Endothelial cell of umbilical vein (primary cell): ENCODE measurements at regions not wholly inside any gene's neighbourhood (a gene's known extent, or its start where the extent isn't known, plus 50 kb on each side); places are given as distances from the start of the nearest gene placed in this dataset.

Experiments used
- BruUV-seq: library from RNA; stranded (reverse); fragments of 400-500 nt; replicated peaks from 2 replicates; lab custom pipeline; 2021; lab: Mats Ljungman, UMichigan
- CTCF ChIA-PET: fragments of 300-600, 350-600 bp; sonication (Branson Sonifier 250); formaldehyde crosslinking; loops from one replicate; lab custom pipeline; 2021; ENCODE audit warnings: antibody characterized with exemption, inconsistent platforms; lab: Charles Lee
- POLR2A ChIA-PET: fragments of 300-600, 350-600 bp; sonication (Branson Sonifier 250); formaldehyde crosslinking; loops from one replicate; lab custom pipeline; 2021; ENCODE audit warnings: antibody characterized with exemption, inconsistent platforms; lab: Charles Lee
- DNase-seq: peaks from one replicate; pipeline ENCODE4 v3.0.0-alpha.2; 2011; ENCODE audit warnings: low read depth, low spot score
- FAIRE-seq: peaks from 2 replicates; lab custom pipeline; 2011; peaks lifted over from hg19 to GRCh38; lab: Jason Lieb, UNC
- H2AFZ ChIP-seq: 2 replicates; pipeline ENCODE4 v1.6.0; 2012; ENCODE audit warnings: low read depth, low read length, control low read depth, inconsistent platforms
- H3K27ac ChIP-seq: 2 replicates; pipeline ENCODE4 v1.5.1; 2011; ENCODE audit warnings: low read depth, mild to moderate bottlenecking, control low read depth, low read length, moderate library complexity; ENCODE audit not compliant: insufficient read depth
- H3K27me3 ChIP-seq, 2 experiments: 2 replicates each; pipeline versions ENCODE4 v1.6.0 to v1.6.1; 2011; ENCODE audit warnings: low read length in 2 of 2, mixed read lengths in 1 of 2; ENCODE audit not compliant: control insufficient read depth in 2 of 2, insufficient read depth in 2 of 2
- H3K36me3 ChIP-seq, 2 experiments: 2 replicates in 1 of 2; 3 replicates in 1 of 2; pipeline ENCODE4 v1.5.1; 2011; ENCODE audit warnings: low read length in 2 of 2, mild to moderate bottlenecking in 1 of 2, moderate library complexity in 1 of 2; ENCODE audit not compliant: control insufficient read depth in 2 of 2, insufficient read depth in 2 of 2; ENCODE audit errors: extremely low read depth in 1 of 2
- H3K4me1 ChIP-seq: 3 replicates; pipeline ENCODE4 v1.5.1; 2011; ENCODE audit warnings: mild to moderate bottlenecking, low read length; ENCODE audit not compliant: control insufficient read depth, insufficient read depth; ENCODE audit errors: extremely low read depth
- H3K4me2 ChIP-seq: 2 replicates; pipeline ENCODE4 v1.6.1; 2011; ENCODE audit warnings: low read length, control low read depth, mixed read lengths; ENCODE audit not compliant: insufficient read depth
- H3K4me3 ChIP-seq, 3 experiments: fragments of 200-600 bp in 1 of 3; sonication (generic), shearing (Covaris generic) in 1 of 3; replicated peaks in 1 of 3; 2 replicates each; pipeline ENCODE4 v1.5.1; 2011 to 2016; ENCODE audit warnings: control low read depth in 3 of 3, low read length in 3 of 3, mild to moderate bottlenecking in 2 of 3, inconsistent platforms in 1 of 3, low read depth in 1 of 3, moderate library complexity in 1 of 3; ENCODE audit not compliant: insufficient read depth in 1 of 3
- H3K79me2 ChIP-seq: 2 replicates; pipeline ENCODE4 v1.6.0; 2012; ENCODE audit warnings: low read length, inconsistent platforms; ENCODE audit not compliant: control insufficient read depth, insufficient read depth
- H3K9ac ChIP-seq: replicated peaks from 2 replicates; pipeline ENCODE3; 2011; ENCODE audit warnings: low read length, control low read depth; ENCODE audit not compliant: insufficient read depth; ENCODE audit errors: extremely low read depth
- H3K9me1 ChIP-seq: replicated peaks from 3 replicates; pipeline ENCODE4 v1.6.0; 2011; ENCODE audit warnings: mild to moderate bottlenecking, low read length; ENCODE audit not compliant: control insufficient read depth, insufficient read depth; ENCODE audit errors: extremely low read depth
- H3K9me3 ChIP-seq: replicated peaks from 2 replicates; pipeline ENCODE4 v1.5.1; 2012; ENCODE audit warnings: low read length, inconsistent platforms; ENCODE audit not compliant: control insufficient read depth, insufficient read depth
- H4K20me1 ChIP-seq: replicated peaks from 2 replicates; pipeline ENCODE3; 2011; ENCODE audit warnings: mild to moderate bottlenecking, low read length; ENCODE audit not compliant: control insufficient read depth, insufficient read depth; ENCODE audit errors: extremely low read depth
- EZH2 ChIP-seq: IDR thresholded peaks from 2 replicates; pipeline ENCODE4 v1.6.1; 2012; ENCODE audit warnings: borderline replicate concordance, low read depth, mild to moderate bottlenecking, moderate library complexity, low read length, inconsistent platforms; ENCODE audit not compliant: severe bottlenecking
- FOS ChIP-seq: IDR thresholded peaks from 2 replicates; pipeline ENCODE4 v1.6.1; 2011; ENCODE audit warnings: mild to moderate bottlenecking, low read length, moderate library complexity, borderline replicate concordance; ENCODE audit not compliant: insufficient read depth
- GATA2 ChIP-seq: IDR thresholded peaks from 2 replicates; pipeline ENCODE4 v1.7.0; 2011; ENCODE audit warnings: low read depth, mild to moderate bottlenecking, moderate library complexity, mixed read lengths, low read length; ENCODE audit not compliant: insufficient read length, insufficient read depth
- JUN ChIP-seq: IDR thresholded peaks from 2 replicates; pipeline ENCODE4 v1.6.1; 2011; ENCODE audit warnings: borderline replicate concordance, low read depth; ENCODE audit not compliant: insufficient read length, insufficient read depth
- MYC ChIP-seq: IDR thresholded peaks from one replicate; pipeline ENCODE4 v1.6.1; 2011; ENCODE audit warnings: mild to moderate bottlenecking, low read depth, low read length
- POLR2A ChIP-seq: IDR thresholded peaks from 2 replicates; pipeline ENCODE4 v1.6.1; 2012; ENCODE audit warnings: low read depth, mild to moderate bottlenecking, control low read depth, low read length
- POLR2AphosphoS5 ChIP-seq: IDR thresholded peaks from 2 replicates; pipeline ENCODE4 v1.6.1; 2012; ENCODE audit warnings: low read depth, mild to moderate bottlenecking, control low read depth, low read length, moderate library complexity; ENCODE audit not compliant: insufficient read depth
- dilution Hi-C: fragments of 300-500 bp; cut with MboI; formaldehyde crosslinking; loops from one replicate; pipeline ENCODE4 v1.15.0; 2019; ENCODE audit warnings: low sequenced_read_pairs; ENCODE audit not compliant: extremely low pct_ligation_motif_present
- intact Hi-C: fragments of 100-400 bp; cut with micrococcal nuclease; formaldehyde crosslinking; loops from one replicate; pipeline ENCODE4 v1.10.0; 2022
- TF ChIP-seq, protein P1 (sequence below): IDR thresholded peaks from 2 replicates; pipeline ENCODE4 v1.6.1; 2011; ENCODE audit not compliant: insufficient read depth, insufficient read length
- TF ChIP-seq, protein P2 (sequence below), 2 donors: IDR thresholded peaks; 1 replicate in 1 of 2; 2 replicates in 1 of 2; pipeline ENCODE4 v1.5.1; 2011; ENCODE audit warnings: low read length in 2 of 2, mild to moderate bottlenecking in 2 of 2, moderate library complexity in 2 of 2, control low read depth in 1 of 2, inconsistent platforms in 1 of 2, low read depth in 1 of 2; ENCODE audit not compliant: insufficient read depth in 1 of 2; ENCODE audit errors: extremely low read depth in 1 of 2

DNA sequence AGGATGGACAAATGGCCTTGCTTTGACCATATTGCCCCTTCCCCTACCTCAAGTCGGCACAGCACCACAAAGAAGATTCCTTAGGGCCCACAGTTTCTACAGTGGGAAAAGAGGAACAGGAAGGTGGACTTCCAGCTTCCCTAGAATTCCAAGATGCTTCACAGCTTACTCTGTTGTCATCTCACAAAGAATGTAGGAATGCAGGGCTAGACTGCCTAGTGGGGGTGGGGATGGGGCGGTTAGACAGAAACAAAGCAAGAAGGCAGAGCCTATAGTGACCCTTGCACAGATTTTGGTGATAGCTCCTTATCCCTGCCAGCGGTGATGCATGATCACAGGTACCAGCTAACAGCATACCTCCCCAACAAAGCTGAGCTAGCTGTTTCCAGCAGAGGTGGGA lies 607.6 kb upstream of the MAN1A1 start:
- FAIRE-seq (no peak), DNase-seq (no peak)
- Histone ChIP-seq H3K4me2 (no peak overlapping the region), H3K9me1 (no peaks in the 10 kb centered on the region), H3K9ac (no peak overlapping the region), H3K4me3 (no peak overlapping the region), H3K4me1 (no peaks in the 10 kb centered on the region), H3K27ac (no peak overlapping the region), H2AFZ (no peak overlapping the region), H4K20me1 (no peaks in the 10 kb centered on the region), H3K27me3 (no peaks in the 10 kb centered on the region), H3K9me3 (no peaks in the 10 kb centered on the region), H3K79me2 (no peaks in the 10 kb centered on the region), H3K36me3 (no peaks in the 10 kb centered on the region)
- ChIA-PET CTCF (no interaction called here), POLR2A (no interaction called here)
- dilution Hi-C loops (no loop called here), intact Hi-C loops (no loop called here)
- TF ChIP-seq, protein P1, sequence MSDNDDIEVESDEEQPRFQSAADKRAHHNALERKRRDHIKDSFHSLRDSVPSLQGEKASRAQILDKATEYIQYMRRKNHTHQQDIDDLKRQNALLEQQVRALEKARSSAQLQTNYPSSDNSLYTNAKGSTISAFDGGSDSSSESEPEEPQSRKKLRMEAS: no peak
- no peak for TF ChIP-seq JUN
- TF ChIP-seq POLR2AphosphoS5: no peak
- TF ChIP-seq EZH2: no peak
- no peak for TF ChIP-seq FOS
- TF ChIP-seq, protein P2, sequence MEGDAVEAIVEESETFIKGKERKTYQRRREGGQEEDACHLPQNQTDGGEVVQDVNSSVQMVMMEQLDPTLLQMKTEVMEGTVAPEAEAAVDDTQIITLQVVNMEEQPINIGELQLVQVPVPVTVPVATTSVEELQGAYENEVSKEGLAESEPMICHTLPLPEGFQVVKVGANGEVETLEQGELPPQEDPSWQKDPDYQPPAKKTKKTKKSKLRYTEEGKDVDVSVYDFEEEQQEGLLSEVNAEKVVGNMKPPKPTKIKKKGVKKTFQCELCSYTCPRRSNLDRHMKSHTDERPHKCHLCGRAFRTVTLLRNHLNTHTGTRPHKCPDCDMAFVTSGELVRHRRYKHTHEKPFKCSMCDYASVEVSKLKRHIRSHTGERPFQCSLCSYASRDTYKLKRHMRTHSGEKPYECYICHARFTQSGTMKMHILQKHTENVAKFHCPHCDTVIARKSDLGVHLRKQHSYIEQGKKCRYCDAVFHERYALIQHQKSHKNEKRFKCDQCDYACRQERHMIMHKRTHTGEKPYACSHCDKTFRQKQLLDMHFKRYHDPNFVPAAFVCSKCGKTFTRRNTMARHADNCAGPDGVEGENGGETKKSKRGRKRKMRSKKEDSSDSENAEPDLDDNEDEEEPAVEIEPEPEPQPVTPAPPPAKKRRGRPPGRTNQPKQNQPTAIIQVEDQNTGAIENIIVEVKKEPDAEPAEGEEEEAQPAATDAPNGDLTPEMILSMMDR (IDR thresholded peaks at IDR 0.05; ENCODE audit: extremely low read depth in 1 of 2, insufficient read depth in 1 of 2, low read depth in 1 of 2, low read length in 2 of 2): no peak
- TF ChIP-seq GATA2: no peak
- TF ChIP-seq MYC: no peak
- TF ChIP-seq POLR2A: no peak
- no TSS peak for BruUV-seq
